ENCODE measurements at regions not wholly inside any gene's neighbourhood (a gene's known extent, or its start where the extent isn't known, plus 50 kb on each side); places are given as distances from the start of the nearest gene placed in this dataset.
"Not testable (repeated sequence)": the region's sequence is repeated elsewhere in the genome, so short reads cannot be mapped to it uniquely, and the experiment has no call there.

DNA sequence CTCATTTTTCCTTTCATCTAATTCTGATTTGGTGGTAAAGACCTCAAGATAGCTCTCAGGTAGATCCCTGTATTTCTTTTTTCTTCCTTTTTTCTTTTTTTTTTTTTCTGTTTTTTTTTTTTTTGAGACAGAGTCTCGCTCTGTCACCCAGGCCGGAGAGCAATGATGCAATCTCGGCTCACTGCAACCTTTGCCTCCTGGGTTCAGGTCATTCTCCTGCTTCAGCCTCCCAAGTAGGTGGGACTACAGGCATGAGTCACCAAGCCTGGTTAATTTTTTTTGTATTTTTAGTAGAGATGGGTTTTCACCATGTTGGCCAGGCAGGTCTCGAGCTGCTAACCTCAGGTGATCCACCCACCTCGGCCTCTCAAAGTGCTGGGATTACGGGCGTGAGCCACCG is 835.6 kb downstream of the STIM2 start:
- TF ChIP-seq, protein P1, sequence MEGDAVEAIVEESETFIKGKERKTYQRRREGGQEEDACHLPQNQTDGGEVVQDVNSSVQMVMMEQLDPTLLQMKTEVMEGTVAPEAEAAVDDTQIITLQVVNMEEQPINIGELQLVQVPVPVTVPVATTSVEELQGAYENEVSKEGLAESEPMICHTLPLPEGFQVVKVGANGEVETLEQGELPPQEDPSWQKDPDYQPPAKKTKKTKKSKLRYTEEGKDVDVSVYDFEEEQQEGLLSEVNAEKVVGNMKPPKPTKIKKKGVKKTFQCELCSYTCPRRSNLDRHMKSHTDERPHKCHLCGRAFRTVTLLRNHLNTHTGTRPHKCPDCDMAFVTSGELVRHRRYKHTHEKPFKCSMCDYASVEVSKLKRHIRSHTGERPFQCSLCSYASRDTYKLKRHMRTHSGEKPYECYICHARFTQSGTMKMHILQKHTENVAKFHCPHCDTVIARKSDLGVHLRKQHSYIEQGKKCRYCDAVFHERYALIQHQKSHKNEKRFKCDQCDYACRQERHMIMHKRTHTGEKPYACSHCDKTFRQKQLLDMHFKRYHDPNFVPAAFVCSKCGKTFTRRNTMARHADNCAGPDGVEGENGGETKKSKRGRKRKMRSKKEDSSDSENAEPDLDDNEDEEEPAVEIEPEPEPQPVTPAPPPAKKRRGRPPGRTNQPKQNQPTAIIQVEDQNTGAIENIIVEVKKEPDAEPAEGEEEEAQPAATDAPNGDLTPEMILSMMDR (IDR thresholded peaks at IDR 0.05): not testable (repeated sequence)
- TF ChIP-seq POLR2AphosphoS5 (IDR thresholded peaks at IDR 0.05): not testable (repeated sequence)
